ENCODE measurements at regions not wholly inside any gene's neighbourhood (a gene's known extent, or its start where the extent isn't known, plus 50 kb on each side); places are given as distances from the start of the nearest gene placed in this dataset.

DNA sequence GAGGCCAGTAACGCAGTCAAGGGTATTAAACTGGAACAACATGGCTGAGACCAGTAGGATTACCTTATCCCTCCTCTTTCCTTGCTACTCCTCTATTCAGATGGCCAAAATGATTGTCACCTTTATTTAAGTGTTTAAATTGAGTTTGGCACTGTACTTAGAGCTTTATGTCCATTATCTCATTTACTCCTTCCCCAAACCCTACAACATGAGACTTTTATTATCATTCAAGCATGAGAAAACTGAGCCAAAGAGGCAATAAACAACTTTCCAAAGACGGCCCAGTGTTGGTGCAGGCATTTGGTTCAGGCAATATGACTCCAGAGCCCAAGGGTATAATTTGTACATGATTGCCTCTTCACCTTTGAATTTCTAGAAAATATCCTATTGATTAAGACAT, 370.9 kb upstream of the KITLG start:
- Histone ChIP-seq H3K4me3 (peak overlapping the region; percentile 12), H4K20me1 (ENCODE audit: low read depth) (no peaks in the 10 kb centered on the region), H3K36me3 (no peaks in the 10 kb centered on the region), H3K4me2 (peak overlapping the region; percentile 57), H3K9me3 (ENCODE audit: low read depth) (no peaks in the 10 kb centered on the region), H3K79me2 (ENCODE audit: low read depth) (no peaks in the 10 kb centered on the region), H2AFZ (replicated peaks) (no peak overlapping the region), H3K4me1 (peaks cover 57% of the 10 kb centered on the region), H3F3A (ENCODE audit: low read depth) (peaks cover 24% of the 10 kb centered on the region), H3K27ac (peak overlapping the region; percentile 80), H3K27me3 (no peaks in the 10 kb centered on the region), H3K9ac (no peak overlapping the region)
- Mint-ChIP-seq H3K27me3 (ENCODE audit: insufficient read depth, low read depth) (peaks cover 5% of the 10 kb centered on the region), H3K9me3 (peaks cover 8% of the 10 kb centered on the region), H3K4me3 (no peak overlapping the region), H3K4me1 (peaks cover 40% of the 10 kb centered on the region), H3K36me3 (no peaks in the 10 kb centered on the region), H3K27ac (peak overlapping the region; percentile 88)
- no peak for DNase-seq (ENCODE audit: low spot score)
- no peak for TF ChIP-seq EZH2phosphoT487 (IDR thresholded peaks at IDR 0.05)

DNA sequence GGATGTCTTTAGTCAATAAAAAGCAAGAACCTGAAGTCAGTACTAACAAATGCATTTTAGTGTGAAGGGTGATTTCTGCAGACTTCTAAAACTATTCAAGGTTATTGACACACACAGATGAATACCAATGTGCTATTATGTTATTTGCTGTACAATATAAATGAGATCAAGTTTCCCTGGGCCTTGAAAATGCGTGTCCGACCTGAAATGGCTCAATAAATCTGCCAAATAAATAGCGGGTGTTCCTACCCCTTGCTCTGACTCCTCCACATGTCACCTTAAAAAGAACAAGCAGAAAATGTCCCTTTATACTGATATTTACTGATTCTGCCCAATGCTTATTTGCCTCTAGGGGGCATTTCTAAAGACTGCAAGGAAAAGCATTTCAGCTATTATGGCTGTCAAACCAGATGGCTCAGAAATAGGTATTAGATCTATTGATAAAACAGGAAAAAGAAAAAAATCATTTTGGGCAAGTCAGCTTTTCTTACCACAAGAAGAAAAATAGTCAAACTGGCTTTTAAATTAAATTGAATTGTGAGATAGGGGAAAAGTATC, 367.3 kb upstream of the KITLG start:
- Mint-ChIP-seq H3K4me1 (peaks cover 42% of the 10 kb centered on the region), H3K36me3 (no peaks in the 10 kb centered on the region), H3K27me3 (ENCODE audit: insufficient read depth, low read depth) (peaks cover 5% of the 10 kb centered on the region), H3K4me3 (no peak overlapping the region), H3K27ac (no peak overlapping the region), H3K9me3 (peaks cover 8% of the 10 kb centered on the region)
- TF ChIP-seq EZH2 (IDR thresholded peaks at IDR 0.05) (no peak), CTCF (IDR thresholded peaks at IDR 0.05) (peak; percentile 27), EZH2phosphoT487 (IDR thresholded peaks at IDR 0.05) (no peak)
- Histone ChIP-seq H2AFZ (replicated peaks) (no peak overlapping the region), H3K4me2 (no peak overlapping the region), H3K79me2 (ENCODE audit: low read depth) (no peaks in the 10 kb centered on the region), H3F3A (ENCODE audit: low read depth) (peaks cover 18% of the 10 kb centered on the region), H3K27ac (no peak overlapping the region), H3K9me3 (ENCODE audit: low read depth) (no peaks in the 10 kb centered on the region), H3K4me1 (peaks cover 46% of the 10 kb centered on the region), H3K27me3 (no peaks in the 10 kb centered on the region), H4K20me1 (ENCODE audit: low read depth) (no peaks in the 10 kb centered on the region), H3K4me3 (no peak overlapping the region), H3K36me3 (no peaks in the 10 kb centered on the region), H3K9ac (no peak overlapping the region)
- no peak for DNase-seq (ENCODE audit: low spot score)

- H3K27me3 Mint-ChIP-seq (ENCODE audit: insufficient read depth, low read depth): peaks cover 5% of the 10 kb centered on the region
These were observed 366.2 kb upstream of the KITLG start for GRCh38 chr12:88946372-88946997.

More at GRCh38 chr12:88946372-88946997, 366.2 kb upstream of the KITLG start:
- H3K27ac ChIP-seq: no peak overlapping the region
- no peaks in the 10 kb centered on the region for H3K36me3 ChIP-seq
- no peak overlapping the region for H2AFZ ChIP-seq (replicated peaks)
- Mint-ChIP-seq H3K4me1 (peaks cover 31% of the 10 kb centered on the region), H3K27ac (peak overlapping the region; percentile 16), H3K36me3 (no peaks in the 10 kb centered on the region), H3K9me3 (peaks cover 8% of the 10 kb centered on the region), H3K4me3 (no peak overlapping the region)
- H3K4me3 ChIP-seq: no peak overlapping the region
- peaks cover 37% of the 10 kb centered on the region for H3K4me1 ChIP-seq
- H4K20me1 ChIP-seq (ENCODE audit: low read depth): no peaks in the 10 kb centered on the region
- TF ChIP-seq CTCF (IDR thresholded peaks at IDR 0.05): no peak
- no peak for TF ChIP-seq EZH2 (IDR thresholded peaks at IDR 0.05)
- no peak for TF ChIP-seq EZH2phosphoT487 (IDR thresholded peaks at IDR 0.05)
- H3K9ac ChIP-seq: no peak overlapping the region
- peaks cover 7% of the 10 kb centered on the region for H3F3A ChIP-seq (ENCODE audit: low read depth)
- no peak overlapping the region for H3K4me2 ChIP-seq
- no peaks in the 10 kb centered on the region for H3K27me3 ChIP-seq
- no peak for DNase-seq (ENCODE audit: low spot score)
- H3K9me3 ChIP-seq (ENCODE audit: low read depth): no peaks in the 10 kb centered on the region
- no peaks in the 10 kb centered on the region for H3K79me2 ChIP-seq (ENCODE audit: low read depth)
